Panc1 (cell line): ENCODE measurements at regions not wholly inside any gene's neighbourhood (a gene's known extent, or its start where the extent isn't known, plus 50 kb on each side); places are given as distances from the start of the nearest gene placed in this dataset.

Experiments
- CTCF ChIP-seq: fragments of 450-650 bp; IDR thresholded peaks from 2 replicates; pipeline ENCODE4 v1.5.1; 2017; ENCODE audit warnings: mild to moderate bottlenecking
- REST ChIP-seq, 2 experiments: IDR thresholded peaks; 2 replicates each; pipeline ENCODE4 v1.6.1; 2011 to 2012; ENCODE audit warnings: low read depth in 2 of 2, control low read depth in 1 of 2, low read length in 1 of 2, mild to moderate bottlenecking in 1 of 2, moderate library complexity in 1 of 2; ENCODE audit not compliant: insufficient read depth in 1 of 2

- TF ChIP-seq CTCF (no peak), REST (IDR thresholded peaks at IDR 0.05; ENCODE audit: insufficient read depth in 1 of 2, low read depth in 2 of 2, low read length in 1 of 2) (no peak)
Observed at GRCh38 chr2:193156480-193156879, 961.7 kb upstream of the TMEFF2 start.
